Keratinocyte (primary cell): ENCODE measurements at regions not wholly inside any gene's neighbourhood (a gene's known extent, or its start where the extent isn't known, plus 50 kb on each side); places are given as distances from the start of the nearest gene placed in this dataset.

Experiments used
- CTCF ChIP-seq, 3 experiments: IDR thresholded peaks in 1 of 3; conservative IDR thresholded peaks in 1 of 3; optimal IDR thresholded peaks in 1 of 3; 2 replicates in 2 of 3; 3 replicates in 1 of 3; pipeline versions ENCODE3 to v1.5.1; 2011; ENCODE audit warnings: low read length in 3 of 3, mild to moderate bottlenecking in 3 of 3, moderate library complexity in 2 of 3, control low read depth in 1 of 3, inconsistent platforms in 1 of 3; ENCODE audit not compliant: insufficient read depth in 2 of 3; ENCODE audit errors: extremely low read depth in 1 of 3
- EZH2 ChIP-seq: IDR thresholded peaks from one replicate; pipeline ENCODE4 v1.6.1; 2012; ENCODE audit warnings: inconsistent platforms, mild to moderate bottlenecking, low read length, moderate library complexity

GRCh38 chr22:22425783-22426624, 82.5 kb downstream of the ZNF280B start:
- no peak for TF ChIP-seq CTCF (optimal IDR thresholded peaks at IDR 0.05 in 1 of 3, IDR thresholded peaks at IDR 0.05 in 1 of 3, conservative IDR thresholded peaks at IDR 0.05 in 1 of 3; ENCODE audit: extremely low read depth in 1 of 3, insufficient read depth in 2 of 3, low read length in 3 of 3)
- TF ChIP-seq EZH2: no peak
